K562 (cell line): ENCODE measurements at regions not wholly inside any gene's neighbourhood (a gene's known extent, or its start where the extent isn't known, plus 50 kb on each side); places are given as distances from the start of the nearest gene placed in this dataset.

Source experiments
- ATF7 ChIP-seq: fragments of 450-650 bp; IDR thresholded peaks from 2 replicates; pipeline ENCODE4 v1.7.1; 2014; ENCODE audit warnings: mild to moderate bottlenecking, moderate library complexity
- HDAC1 ChIP-seq, 2 experiments: fragments of 450-650 bp; IDR thresholded peaks; 2 replicates each; pipeline ENCODE4 v1.6.1; 2016 to 2017; ENCODE audit warnings: inconsistent platforms in 1 of 2, mild to moderate bottlenecking in 1 of 2, moderate library complexity in 1 of 2
- MCM2 ChIP-seq: fragments of 450-650 bp; IDR thresholded peaks from 2 replicates; pipeline ENCODE4 v1.6.1; 2017; ENCODE audit warnings: low read depth, mild to moderate bottlenecking
- XRCC4 ChIP-seq: IDR thresholded peaks from one replicate; pipeline ENCODE4 v1.6.1; 2011; ENCODE audit not compliant: insufficient read depth, insufficient read length; ENCODE audit errors: extremely low read depth
- ZHX1 ChIP-seq: fragments of 150-350 bp; conservative IDR thresholded peaks from 2 replicates; pipeline ENCODE4 v1.6.1; 2014; ENCODE audit warnings: low read length
- ZMIZ1 ChIP-seq, 2 experiments: fragments of 150-350 bp in 1 of 2; IDR thresholded peaks; 2 replicates each; pipeline ENCODE4 v1.6.1; 2012 to 2016; ENCODE audit warnings: low read depth in 2 of 2, low read length in 2 of 2, mild to moderate bottlenecking in 1 of 2, moderate library complexity in 1 of 2

DNA sequence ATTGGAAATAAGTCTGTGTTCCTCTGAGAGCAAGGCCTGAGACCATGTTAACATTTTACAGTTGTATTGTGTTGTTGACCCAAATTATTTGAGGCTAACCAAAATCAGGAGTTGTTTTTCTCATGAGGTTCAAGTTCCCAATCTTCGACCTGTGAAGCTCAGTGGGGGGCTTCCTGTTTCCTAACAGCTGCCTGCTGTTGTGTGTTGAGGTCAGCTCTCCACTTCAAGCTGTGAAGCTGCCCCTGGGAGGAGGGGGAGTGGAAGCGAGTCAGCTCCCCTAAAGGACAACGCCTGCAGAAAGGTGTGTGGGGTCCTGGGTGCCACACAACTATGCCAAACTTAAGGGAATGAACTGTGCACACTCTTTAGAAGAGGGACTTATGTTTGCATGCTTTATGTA, 295.5 kb downstream of the IRX1 start (continued):
- TF ChIP-seq ZMIZ1 (IDR thresholded peaks at IDR 0.05; ENCODE audit: low read depth in 2 of 2, low read length in 2 of 2) (no peak), ATF7 (no peak), HDAC1 (IDR thresholded peaks at IDR 0.05) (no peak), MCM2 (no peak), ZHX1 (no peak), XRCC4 (no peak)
- TF ChIP-seq, all 486 proteins: peak for 0
